ENCODE measurements at regions not wholly inside any gene's neighbourhood (a gene's known extent, or its start where the extent isn't known, plus 50 kb on each side); places are given as distances from the start of the nearest gene placed in this dataset.

- Mint-ChIP-seq H3K27ac (no peak overlapping the region), H3K4me3 (ENCODE audit: low read depth) (no peak overlapping the region), H3K4me1 (ENCODE audit: low read depth) (no peaks in the 10 kb centered on the region), H3K9me3 (no peaks in the 10 kb centered on the region), H3K36me3 (ENCODE audit: low read depth) (no peaks in the 10 kb centered on the region), H3K27me3 (ENCODE audit: low read depth) (no peaks in the 10 kb centered on the region)
- DNase-seq (ENCODE audit: low spot score): no peak
- intact Hi-C loops (cut with micrococcal nuclease): no loop called here
Measured at GRCh38 chr4:110821186-110821585, 198.3 kb upstream of the PITX2 start.

GRCh38 chr4:110823251-110823650, 200.4 kb upstream of the PITX2 start:
- Mint-ChIP-seq H3K27ac (no peak overlapping the region), H3K27me3 (ENCODE audit: low read depth) (no peaks in the 10 kb centered on the region), H3K9me3 (no peaks in the 10 kb centered on the region), H3K36me3 (ENCODE audit: low read depth) (no peaks in the 10 kb centered on the region), H3K4me3 (ENCODE audit: low read depth) (no peak overlapping the region), H3K4me1 (ENCODE audit: low read depth) (no peaks in the 10 kb centered on the region)
- intact Hi-C loops (cut with micrococcal nuclease): no loop called here
- no peak for DNase-seq (ENCODE audit: low spot score)

GRCh38 chr4:110824344-110824743, 201.5 kb upstream of the PITX2 start:
- no peak for DNase-seq (ENCODE audit: low spot score)
- H3K27me3 Mint-ChIP-seq (ENCODE audit: low read depth): no peaks in the 10 kb centered on the region
- H3K9me3 Mint-ChIP-seq: no peaks in the 10 kb centered on the region
- H3K4me3 Mint-ChIP-seq (ENCODE audit: low read depth): no peak overlapping the region
- H3K4me1 Mint-ChIP-seq (ENCODE audit: low read depth): no peaks in the 10 kb centered on the region
- H3K27ac Mint-ChIP-seq: no peak overlapping the region
- intact Hi-C loops (cut with micrococcal nuclease): no loop called here
- H3K36me3 Mint-ChIP-seq (ENCODE audit: low read depth): no peaks in the 10 kb centered on the region

- Mint-ChIP-seq H3K9me3 (no peaks in the 10 kb centered on the region), H3K27ac (no peak overlapping the region), H3K4me1 (ENCODE audit: low read depth) (no peaks in the 10 kb centered on the region), H3K36me3 (ENCODE audit: low read depth) (no peaks in the 10 kb centered on the region), H3K4me3 (ENCODE audit: low read depth) (no peak overlapping the region), H3K27me3 (ENCODE audit: low read depth) (no peaks in the 10 kb centered on the region)
- DNase-seq (ENCODE audit: low spot score): no peak
- intact Hi-C loops (cut with micrococcal nuclease): no loop called here
Measured at GRCh38 chr4:110826656-110827055, 203.8 kb upstream of the PITX2 start.

- no peaks in the 10 kb centered on the region for H3K36me3 Mint-ChIP-seq (ENCODE audit: low read depth)
- intact Hi-C loops (cut with micrococcal nuclease): no loop called here
- no peak overlapping the region for H3K4me3 Mint-ChIP-seq (ENCODE audit: low read depth)
- no peaks in the 10 kb centered on the region for H3K27me3 Mint-ChIP-seq (ENCODE audit: low read depth)
- H3K4me1 Mint-ChIP-seq (ENCODE audit: low read depth): no peaks in the 10 kb centered on the region
- no peaks in the 10 kb centered on the region for H3K9me3 Mint-ChIP-seq
- DNase-seq (ENCODE audit: low spot score): no peak
- H3K27ac Mint-ChIP-seq: no peak overlapping the region
Measured at GRCh38 chr4:110830461-110830860, 207.6 kb upstream of the PITX2 start.

GRCh38 chr4:110837896-110838450, 215.1 kb upstream of the PITX2 start:
- Mint-ChIP-seq H3K9me3 (no peaks in the 10 kb centered on the region), H3K4me1 (ENCODE audit: low read depth) (no peaks in the 10 kb centered on the region), H3K36me3 (ENCODE audit: low read depth) (no peaks in the 10 kb centered on the region), H3K27ac (no peak overlapping the region), H3K4me3 (ENCODE audit: low read depth) (no peak overlapping the region), H3K27me3 (ENCODE audit: low read depth) (no peaks in the 10 kb centered on the region)
- no peak for DNase-seq (ENCODE audit: low spot score)
- intact Hi-C loops (cut with micrococcal nuclease): no loop called here

- no peak overlapping the region for H3K4me3 Mint-ChIP-seq (ENCODE audit: low read depth)
- H3K9me3 Mint-ChIP-seq: no peaks in the 10 kb centered on the region
- intact Hi-C loops (cut with micrococcal nuclease): no loop called here
- DNase-seq (ENCODE audit: low spot score): no peak
- no peaks in the 10 kb centered on the region for H3K4me1 Mint-ChIP-seq (ENCODE audit: low read depth)
- no peaks in the 10 kb centered on the region for H3K36me3 Mint-ChIP-seq (ENCODE audit: low read depth)
- H3K27me3 Mint-ChIP-seq (ENCODE audit: low read depth): no peaks in the 10 kb centered on the region
- no peak overlapping the region for H3K27ac Mint-ChIP-seq
Measured at GRCh38 chr4:110840221-110840654, 217.4 kb upstream of the PITX2 start.

GRCh38 chr4:110848787-110849186, 225.9 kb upstream of the PITX2 start:
- no peak for DNase-seq (ENCODE audit: low spot score)
- Mint-ChIP-seq H3K27ac (no peak overlapping the region), H3K4me3 (ENCODE audit: low read depth) (no peak overlapping the region), H3K27me3 (ENCODE audit: low read depth) (no peaks in the 10 kb centered on the region), H3K36me3 (ENCODE audit: low read depth) (no peaks in the 10 kb centered on the region), H3K4me1 (ENCODE audit: low read depth) (no peaks in the 10 kb centered on the region), H3K9me3 (no peaks in the 10 kb centered on the region)
- intact Hi-C loops (cut with micrococcal nuclease): no loop called here

GRCh38 chr4:110849461-110849860, 226.6 kb upstream of the PITX2 start:
- no peak for DNase-seq (ENCODE audit: low spot score)
- H3K27ac Mint-ChIP-seq: no peak overlapping the region
- intact Hi-C loops (cut with micrococcal nuclease): no loop called here
- H3K36me3 Mint-ChIP-seq (ENCODE audit: low read depth): no peaks in the 10 kb centered on the region
- no peaks in the 10 kb centered on the region for H3K9me3 Mint-ChIP-seq
- H3K4me1 Mint-ChIP-seq (ENCODE audit: low read depth): no peaks in the 10 kb centered on the region
- H3K27me3 Mint-ChIP-seq (ENCODE audit: low read depth): no peaks in the 10 kb centered on the region
- H3K4me3 Mint-ChIP-seq (ENCODE audit: low read depth): no peak overlapping the region

GRCh38 chr4:110850461-110851442, 227.9 kb upstream of the PITX2 start:
- DNase-seq (ENCODE audit: low spot score): no peak
- Mint-ChIP-seq H3K4me1 (ENCODE audit: low read depth) (no peaks in the 10 kb centered on the region), H3K27me3 (ENCODE audit: low read depth) (no peaks in the 10 kb centered on the region), H3K9me3 (no peaks in the 10 kb centered on the region), H3K36me3 (ENCODE audit: low read depth) (no peaks in the 10 kb centered on the region), H3K4me3 (ENCODE audit: low read depth) (no peak overlapping the region), H3K27ac (no peak overlapping the region)
- intact Hi-C loops (cut with micrococcal nuclease): no loop called here

GRCh38 chr4:110851989-110852388, 229.1 kb upstream of the PITX2 start:
- no peak overlapping the region for H3K27ac Mint-ChIP-seq
- no peaks in the 10 kb centered on the region for H3K4me1 Mint-ChIP-seq (ENCODE audit: low read depth)
- no peak for DNase-seq (ENCODE audit: low spot score)
- no peaks in the 10 kb centered on the region for H3K9me3 Mint-ChIP-seq
- H3K36me3 Mint-ChIP-seq (ENCODE audit: low read depth): no peaks in the 10 kb centered on the region
- no peaks in the 10 kb centered on the region for H3K27me3 Mint-ChIP-seq (ENCODE audit: low read depth)
- no peak overlapping the region for H3K4me3 Mint-ChIP-seq (ENCODE audit: low read depth)
- intact Hi-C loops (cut with micrococcal nuclease): no loop called here

GRCh38 chr4:110852793-110853192, 229.9 kb upstream of the PITX2 start:
- DNase-seq (ENCODE audit: low spot score): no peak
- Mint-ChIP-seq H3K4me1 (ENCODE audit: low read depth) (no peaks in the 10 kb centered on the region), H3K4me3 (ENCODE audit: low read depth) (no peak overlapping the region), H3K27me3 (ENCODE audit: low read depth) (no peaks in the 10 kb centered on the region), H3K9me3 (no peaks in the 10 kb centered on the region), H3K36me3 (ENCODE audit: low read depth) (no peaks in the 10 kb centered on the region), H3K27ac (no peak overlapping the region)
- intact Hi-C loops (cut with micrococcal nuclease): no loop called here

- H3K4me1 Mint-ChIP-seq (ENCODE audit: low read depth): no peaks in the 10 kb centered on the region
- intact Hi-C loops (cut with micrococcal nuclease): no loop called here
Measured at GRCh38 chr4:110853242-110853641, 230.4 kb upstream of the PITX2 start.

More at GRCh38 chr4:110853242-110853641, 230.4 kb upstream of the PITX2 start:
- Mint-ChIP-seq H3K36me3 (ENCODE audit: low read depth) (no peaks in the 10 kb centered on the region), H3K9me3 (no peaks in the 10 kb centered on the region), H3K27me3 (ENCODE audit: low read depth) (no peaks in the 10 kb centered on the region), H3K27ac (no peak overlapping the region), H3K4me3 (ENCODE audit: low read depth) (no peak overlapping the region)
- DNase-seq (ENCODE audit: low spot score): no peak

Measured in activated T-helper 2 cell treated with anti-CD3 and anti-CD28 coated beads, Interferon-gamma antibody, Interleukin-2, Interleukin-4, amounts not matched to agents 10 μg/mL and 5 μg/mL and 100 μg/mL, durations not matched to agents 14 hours and 24 hours and 36 hours (primary cell).